GM18907 (cell line): ENCODE measurements at regions not wholly inside any gene's neighbourhood (a gene's known extent, or its start where the extent isn't known, plus 50 kb on each side); places are given as distances from the start of the nearest gene placed in this dataset.
A peak's percentile ranks its signal among the peaks of the same experiment; 100 is the strongest.
"Not testable (repeated sequence)": the region's sequence is repeated elsewhere in the genome, so short reads cannot be mapped to it uniquely, and the experiment has no call there.

Source experiments
- ATAC-seq: cut with Tn5 transposase; IDR thresholded peaks from one replicate; pipeline ENCODE4 v1.9.1; 2021; ENCODE audit warnings: mild to moderate bottlenecking, moderate library complexity; ENCODE audit not compliant: unreplicated experiment

DNA sequence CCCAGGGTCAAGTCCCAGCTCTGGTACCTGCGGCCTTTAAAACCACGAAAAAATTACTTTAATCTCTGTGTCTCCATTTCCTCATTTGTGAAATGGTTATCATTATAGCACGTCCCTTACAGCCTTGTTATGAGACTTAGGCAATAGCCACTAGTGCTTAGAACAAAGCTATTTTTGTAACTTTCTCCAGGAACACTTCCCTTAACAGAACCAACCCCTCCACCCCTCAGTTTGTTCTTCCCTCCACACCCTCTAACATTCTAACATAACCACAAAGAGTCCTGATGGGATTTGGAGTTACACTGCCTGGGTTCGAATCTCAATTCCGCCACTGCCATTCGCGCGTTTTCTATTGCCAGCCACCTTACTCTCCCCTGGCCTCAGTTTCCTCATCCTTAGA is 2777.4 kb upstream of the TPTE start:
- not testable (repeated sequence) for ATAC-seq

DNA sequence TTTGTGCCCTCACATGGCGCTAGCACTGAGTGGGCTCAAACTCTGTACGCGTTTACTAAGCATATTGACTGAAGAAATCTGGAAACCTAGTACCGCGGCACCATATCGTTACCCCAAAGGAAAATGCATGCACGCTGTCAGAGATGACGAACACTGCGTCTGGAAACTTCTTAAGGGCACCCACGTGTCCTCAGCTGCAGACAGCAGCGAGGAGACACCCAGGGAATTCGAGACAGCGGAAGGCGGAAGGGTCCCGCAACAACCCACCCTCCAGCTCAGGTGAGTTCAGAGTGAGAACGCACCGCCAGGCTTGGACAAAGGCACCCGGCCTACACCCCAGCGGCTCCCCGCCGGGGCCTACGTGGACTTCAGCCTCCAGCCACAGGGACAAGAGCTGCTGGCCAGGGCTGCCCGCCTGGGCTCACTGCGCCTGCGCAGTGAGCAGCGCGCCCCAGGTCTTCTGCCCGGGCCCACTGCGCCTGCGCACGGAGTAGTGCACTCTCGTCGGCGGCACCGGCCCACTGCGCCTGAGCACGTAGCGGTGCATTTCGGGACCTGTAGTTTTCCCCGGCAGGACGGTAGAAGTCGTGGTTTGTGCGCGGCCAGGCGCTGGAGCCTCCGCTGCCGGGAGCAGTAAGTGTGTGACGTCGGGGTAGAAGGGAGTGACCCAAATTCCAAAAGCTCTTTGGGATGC is 2776.8 kb upstream of the TPTE start:
- ATAC-seq, result peak; percentile 98

DNA sequence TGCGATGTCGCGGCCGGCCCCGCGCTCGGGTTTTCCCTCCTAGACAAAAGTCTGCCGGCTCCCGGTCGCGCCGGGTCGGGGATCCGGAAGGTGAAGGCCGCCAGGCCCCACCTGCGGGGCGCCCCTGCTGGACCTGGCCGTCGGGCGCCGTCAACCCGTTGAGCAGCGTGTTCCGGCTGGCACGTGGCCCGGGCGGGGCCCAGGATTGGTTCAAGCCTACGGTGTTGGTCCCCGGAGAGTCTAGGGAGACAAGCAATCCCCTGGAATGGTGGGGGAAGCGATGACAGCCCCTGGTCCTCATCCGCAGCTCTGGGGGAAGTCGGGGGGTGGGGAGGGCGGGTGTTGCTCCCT is 2776.3 kb upstream of the TPTE start:
- peak; percentile 79 for ATAC-seq

DNA sequence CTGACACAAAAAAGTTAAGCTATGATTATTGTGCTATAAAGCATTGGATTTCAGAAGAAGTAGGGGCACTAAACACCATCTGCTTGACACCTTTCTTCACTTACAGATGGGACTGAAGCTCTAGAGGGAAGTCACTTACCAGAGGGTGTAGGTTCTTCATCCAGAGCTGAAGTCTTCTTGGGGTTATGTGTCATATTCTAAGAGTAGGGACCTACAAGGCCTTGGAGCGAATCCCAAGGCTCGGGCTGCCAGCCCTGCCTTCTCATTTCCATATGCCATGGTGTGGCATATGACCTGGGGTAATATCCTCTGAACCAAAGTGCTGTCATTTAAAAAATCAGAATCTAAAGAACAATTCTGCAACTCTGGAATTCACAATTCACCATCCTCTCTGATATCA is 2773.4 kb upstream of the TPTE start:
- ATAC-seq, result not testable (repeated sequence)

DNA sequence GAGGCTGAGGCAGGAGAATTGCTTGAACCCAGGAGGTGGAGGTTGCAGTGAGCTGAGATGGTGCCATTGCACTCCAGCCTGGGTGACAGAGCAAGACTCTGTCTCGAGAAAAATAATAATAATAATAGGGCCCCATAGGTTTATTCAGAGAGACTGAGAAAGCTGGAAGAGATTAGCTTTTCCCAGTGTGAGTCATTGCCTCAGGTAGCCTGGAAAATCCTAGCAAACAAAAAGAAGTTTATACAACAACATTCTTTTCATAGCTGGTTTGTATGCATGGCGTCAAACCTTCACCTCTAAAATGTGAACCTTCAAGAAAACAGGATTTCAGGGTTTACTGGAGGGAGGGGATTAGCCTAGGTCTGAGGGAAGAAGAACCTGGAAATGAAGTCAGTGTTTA is 2768.8 kb upstream of the TPTE start:
- ATAC-seq, result not testable (repeated sequence)

DNA sequence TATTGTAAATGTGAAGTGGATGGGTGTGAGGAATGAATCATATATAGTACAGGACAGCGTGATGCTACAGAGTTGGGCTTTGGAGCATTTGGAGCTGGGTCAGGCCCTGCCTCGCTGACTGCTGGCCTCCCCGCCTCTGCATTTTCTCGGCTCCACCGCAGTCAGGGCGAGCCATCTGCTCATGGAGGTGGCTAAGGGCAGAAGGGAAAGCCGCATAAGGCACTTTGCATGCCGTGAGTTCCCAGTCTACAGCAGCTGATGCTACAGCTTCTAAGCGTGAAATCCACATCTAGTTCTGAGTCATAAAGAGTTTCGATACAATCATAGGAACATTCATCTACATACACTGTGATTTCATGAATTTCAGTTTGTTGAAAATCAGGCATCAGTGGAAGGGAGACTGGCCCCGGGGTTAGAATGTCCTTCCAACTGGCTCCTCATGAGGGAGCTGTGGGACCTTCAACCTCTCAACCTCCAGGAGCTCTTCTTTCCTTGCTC is 2768.0 kb upstream of the TPTE start:
- ATAC-seq, result peak; percentile 84

DNA sequence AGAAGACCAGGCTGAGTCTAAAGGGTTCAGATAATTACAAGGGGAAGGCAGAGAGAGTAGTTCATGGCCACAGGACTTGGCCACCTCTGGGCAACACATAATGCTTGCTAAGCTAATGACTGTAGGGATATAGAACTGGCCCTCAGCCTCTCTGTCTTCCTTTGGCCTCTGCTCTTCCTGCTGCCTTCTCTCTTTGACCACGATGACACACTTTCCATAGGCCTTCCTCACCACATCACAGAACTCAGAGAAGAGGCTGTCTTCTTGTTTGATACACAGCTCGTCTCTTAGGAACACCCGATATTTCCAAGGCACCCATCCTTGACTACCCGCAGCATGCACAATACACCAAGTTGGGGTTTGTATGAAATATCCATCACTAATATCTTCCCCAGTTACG is 2751.4 kb upstream of the TPTE start:
- not testable (repeated sequence) for ATAC-seq

DNA sequence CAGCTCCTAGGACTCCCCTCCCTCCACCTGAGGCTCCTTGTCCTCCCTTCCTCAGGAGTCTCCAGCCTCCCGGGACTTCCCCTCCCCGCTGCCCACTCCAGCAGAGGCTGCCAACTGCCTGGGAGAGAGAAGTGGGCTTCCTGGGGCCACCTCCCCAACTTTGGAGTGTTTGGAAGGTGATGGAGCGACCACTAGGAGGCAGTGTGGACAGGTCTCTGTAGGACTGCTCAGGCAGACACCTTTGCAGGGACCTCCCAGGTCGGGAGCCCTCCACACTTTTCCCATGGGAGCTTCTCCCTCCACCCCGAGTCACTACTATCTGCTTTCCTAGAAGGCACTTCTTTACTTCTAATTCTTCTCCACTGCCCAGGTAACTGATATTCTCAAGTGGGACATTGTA is 2747.2 kb upstream of the TPTE start:
- ATAC-seq, result not testable (repeated sequence)

DNA sequence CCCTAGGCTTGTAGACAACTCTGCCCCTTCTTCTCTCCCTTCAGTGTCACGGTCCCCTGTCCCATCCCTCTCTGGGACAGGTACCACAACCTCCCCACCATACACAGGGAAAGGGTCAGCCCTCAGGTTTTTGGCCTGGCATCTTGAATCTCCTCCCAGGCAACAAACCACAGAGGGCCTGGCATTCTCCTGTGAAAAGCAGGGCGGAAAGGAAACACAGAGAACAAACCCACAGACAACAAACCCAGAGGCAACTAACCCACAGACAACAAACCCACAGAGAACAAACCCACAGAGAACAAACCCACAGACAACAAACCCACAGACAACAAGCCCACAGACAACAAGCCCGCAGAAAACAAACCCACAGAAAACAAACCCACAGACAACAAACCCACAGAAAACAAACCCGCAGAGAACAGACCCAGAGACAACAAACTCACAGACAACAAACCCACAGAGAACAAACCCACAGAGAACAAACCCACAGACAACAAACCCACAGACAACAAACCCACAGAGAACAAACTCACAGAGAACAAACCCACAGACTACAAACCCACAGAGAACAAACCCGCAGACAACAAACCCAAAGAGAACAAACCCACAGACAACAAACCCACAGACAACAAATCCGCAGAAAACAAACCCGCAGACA is 2745.9 kb upstream of the TPTE start:
- ATAC-seq, result not testable (repeated sequence)

DNA sequence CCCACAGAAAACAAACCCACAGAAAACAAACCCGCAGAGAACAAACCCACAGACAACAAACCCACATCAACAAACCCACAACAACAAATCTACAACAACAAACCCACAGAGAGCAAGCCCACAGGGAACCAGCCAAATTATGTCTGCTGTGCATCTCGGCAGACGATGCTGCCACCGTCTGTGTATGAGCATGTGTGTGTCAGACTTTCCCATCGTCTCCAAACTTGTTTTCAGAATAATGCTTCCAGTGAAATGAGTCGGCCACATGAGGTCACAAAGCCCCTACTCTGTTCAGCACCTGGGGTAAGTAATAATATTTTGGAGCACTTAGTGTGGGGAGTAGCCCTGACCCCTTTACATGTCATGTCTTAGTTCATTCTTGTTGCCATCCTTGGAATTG is 2745.3 kb upstream of the TPTE start:
- not testable (repeated sequence) for ATAC-seq

DNA sequence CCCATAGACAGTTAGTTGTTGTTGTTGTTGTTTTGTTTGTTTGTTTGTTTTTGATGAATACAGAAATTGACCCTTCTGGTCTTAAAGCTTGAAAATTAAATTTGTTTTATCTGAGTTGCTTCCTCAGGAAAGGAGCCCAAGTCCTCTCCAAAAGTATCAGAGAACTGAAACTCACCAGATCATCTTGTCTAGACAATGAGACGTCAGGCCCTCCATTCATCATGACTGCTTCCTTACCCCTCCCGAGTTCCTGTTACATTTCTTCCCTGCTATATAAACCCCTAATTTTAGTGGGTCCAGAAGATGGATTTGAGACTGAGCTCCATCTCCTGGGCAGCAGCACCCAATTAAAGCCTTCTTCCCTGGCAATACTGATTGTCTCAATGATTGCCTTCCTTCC is 2744.8 kb upstream of the TPTE start:
- not testable (repeated sequence) for ATAC-seq

DNA sequence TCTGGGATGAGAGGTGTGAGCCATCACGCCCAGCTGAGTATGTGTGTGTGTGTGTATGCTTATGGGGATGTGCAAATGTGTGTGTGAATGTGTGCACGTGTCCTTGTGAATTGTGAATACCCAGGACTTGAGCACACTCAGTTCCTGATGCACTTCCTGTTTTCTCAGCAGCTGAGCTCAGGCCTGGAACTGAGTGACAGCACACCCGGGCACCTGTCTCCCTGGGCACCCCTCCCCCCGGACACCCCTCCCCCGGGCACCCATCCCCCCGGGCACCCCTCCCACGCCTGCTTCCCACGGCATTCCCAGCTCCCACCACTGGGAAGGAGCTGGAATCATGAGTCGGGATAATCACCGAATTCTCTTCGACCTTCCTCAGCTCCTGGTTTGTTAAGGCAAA is 2744.1 kb upstream of the TPTE start:
- not testable (repeated sequence) for ATAC-seq

DNA sequence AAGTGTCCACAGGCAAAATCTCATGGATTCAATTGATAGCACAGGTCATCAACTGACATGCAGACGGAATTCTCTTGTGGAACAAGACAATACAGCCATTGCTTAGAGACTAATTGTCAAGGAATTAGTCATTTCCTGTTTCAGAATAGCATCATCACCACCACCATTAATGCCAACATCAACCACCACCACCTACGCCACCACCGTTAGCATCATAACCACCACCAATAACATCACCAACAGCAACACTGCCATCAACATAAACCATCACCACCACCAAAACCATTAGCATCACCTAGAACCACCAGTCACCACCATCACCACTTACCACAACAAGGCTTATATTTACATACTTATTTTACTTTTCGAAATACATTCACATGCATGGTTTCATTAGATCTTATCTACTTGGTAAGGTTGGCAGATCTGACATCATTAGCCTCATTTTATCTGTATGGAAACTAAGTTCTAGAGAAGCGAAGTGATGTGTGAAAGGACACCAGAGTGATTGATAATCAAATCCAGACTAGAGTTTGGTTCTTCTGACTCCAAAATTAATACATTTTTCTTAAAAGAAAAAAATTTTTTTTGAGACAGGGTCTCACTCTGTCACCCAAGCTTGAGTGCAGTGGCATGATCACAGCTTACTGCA is 2733.8 kb upstream of the TPTE start:
- ATAC-seq, result not testable (repeated sequence)

DNA sequence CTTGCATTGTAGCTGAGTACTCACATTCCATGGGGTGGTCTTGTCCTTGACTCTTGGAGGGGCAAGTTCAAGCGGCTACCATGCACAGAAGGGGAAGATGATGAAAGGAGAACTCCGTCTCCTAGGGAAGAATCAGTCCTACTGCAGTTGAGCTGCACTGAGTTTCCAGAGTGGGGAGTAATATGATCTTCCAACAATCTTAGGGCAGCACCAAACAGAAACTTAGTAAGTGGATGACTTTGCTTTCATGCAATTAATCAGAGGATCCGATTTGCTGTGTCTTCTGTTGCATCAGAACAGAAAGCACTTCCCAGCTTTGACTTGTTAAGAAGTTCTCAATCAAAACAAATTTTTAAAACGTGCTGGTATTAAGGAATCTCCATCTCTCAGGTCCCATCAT is 2727.6 kb upstream of the TPTE start:
- ATAC-seq, result not testable (repeated sequence)

DNA sequence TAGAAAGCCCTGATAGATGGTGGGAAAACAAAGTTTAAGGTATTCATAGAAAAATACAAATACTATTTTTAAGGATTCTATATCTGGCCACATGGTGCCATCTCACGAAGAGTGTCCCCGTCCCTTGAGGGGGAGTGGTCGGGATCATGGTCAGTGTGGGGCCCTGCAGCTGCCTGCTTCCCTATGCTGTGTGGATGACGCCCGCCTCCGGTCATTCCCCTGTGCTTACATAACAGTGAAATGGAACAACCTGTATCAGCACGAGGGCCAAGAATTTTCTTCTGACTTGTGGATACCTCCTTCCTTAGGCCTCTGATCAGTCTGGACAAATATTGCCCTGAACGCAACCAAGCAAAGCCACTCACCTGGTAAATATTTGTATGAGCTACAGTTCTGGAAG is 2724.1 kb upstream of the TPTE start:
- not testable (repeated sequence) for ATAC-seq

DNA sequence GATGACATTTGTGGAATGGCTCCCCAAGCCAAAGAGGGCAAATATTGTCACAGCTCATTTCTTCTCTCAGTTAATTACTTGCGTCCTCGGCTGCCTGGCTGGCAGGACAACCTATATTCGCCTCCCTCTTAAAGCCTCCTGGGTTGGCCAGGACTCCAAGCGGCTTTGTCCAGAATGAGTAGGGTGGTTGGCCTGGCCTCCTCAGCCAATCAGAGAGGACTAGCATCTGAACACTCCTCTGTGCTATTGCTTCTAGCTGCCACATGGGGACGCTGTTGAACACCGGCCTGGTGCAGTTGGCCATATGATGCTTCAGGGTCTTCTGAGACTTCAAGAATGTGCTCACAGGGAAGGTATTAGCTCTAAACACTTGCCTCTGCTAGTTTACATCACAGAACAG is 2722.9 kb upstream of the TPTE start:
- ATAC-seq, result not testable (repeated sequence)

DNA sequence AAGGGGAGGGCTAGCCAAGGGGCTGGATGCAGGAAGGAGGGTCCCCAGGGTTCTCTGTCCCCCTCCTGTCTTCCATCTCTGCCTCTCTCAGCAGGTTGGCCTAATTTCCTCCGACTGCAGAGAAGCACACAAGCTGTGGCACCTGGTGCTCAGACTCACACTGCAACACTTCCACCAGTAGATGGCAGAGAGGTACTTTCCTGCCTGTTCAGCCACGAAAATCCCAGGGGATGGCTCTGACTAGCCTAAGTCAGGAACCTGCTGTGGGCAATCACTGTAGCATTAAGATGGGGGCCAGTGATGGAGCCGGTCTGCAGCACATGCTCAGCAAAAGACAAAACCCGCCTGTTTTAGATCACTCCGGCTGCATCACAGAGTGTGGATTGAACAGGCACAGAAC is 2721.7 kb upstream of the TPTE start:
- not testable (repeated sequence) for ATAC-seq

DNA sequence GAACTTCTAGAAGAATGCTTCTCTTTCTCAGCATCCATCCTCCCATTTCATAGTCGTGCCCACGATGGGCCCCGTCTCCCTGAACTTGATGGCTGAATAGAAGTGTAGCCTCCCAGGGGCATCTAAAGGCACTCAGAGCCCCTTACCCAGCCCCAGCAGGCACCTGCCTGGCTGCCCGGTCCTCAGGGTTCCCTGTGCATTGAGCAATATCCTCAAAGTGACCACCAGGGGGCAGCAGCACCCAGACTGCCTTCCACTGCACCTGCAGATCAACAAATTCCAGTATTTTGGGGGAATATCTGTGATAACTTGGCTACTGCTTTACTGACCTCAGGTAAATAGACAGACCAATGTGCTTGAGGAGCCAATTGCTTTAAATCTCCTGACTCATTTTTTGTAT is 2707.9 kb upstream of the TPTE start:
- ATAC-seq, result not testable (repeated sequence)

DNA sequence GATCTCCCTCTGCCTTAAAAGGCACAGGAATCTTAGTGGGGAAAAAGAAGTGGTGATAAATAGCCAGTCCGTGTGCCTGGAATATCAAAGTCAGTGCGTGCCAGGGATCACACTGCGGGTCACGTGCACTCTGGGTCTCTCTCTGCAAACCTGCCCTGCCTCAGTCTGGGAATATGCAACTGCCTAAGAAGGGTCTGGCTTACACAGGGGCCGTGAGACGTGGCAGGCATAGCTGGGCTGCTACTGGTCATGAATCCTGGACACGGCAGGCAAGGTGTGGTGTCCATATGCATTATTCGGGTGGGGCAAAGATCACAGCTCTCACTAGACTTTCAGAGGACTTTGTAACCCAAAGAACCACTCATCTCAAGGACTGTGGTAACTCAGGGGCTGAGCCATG is 2704.4 kb upstream of the TPTE start:
- ATAC-seq, result not testable (repeated sequence)

DNA sequence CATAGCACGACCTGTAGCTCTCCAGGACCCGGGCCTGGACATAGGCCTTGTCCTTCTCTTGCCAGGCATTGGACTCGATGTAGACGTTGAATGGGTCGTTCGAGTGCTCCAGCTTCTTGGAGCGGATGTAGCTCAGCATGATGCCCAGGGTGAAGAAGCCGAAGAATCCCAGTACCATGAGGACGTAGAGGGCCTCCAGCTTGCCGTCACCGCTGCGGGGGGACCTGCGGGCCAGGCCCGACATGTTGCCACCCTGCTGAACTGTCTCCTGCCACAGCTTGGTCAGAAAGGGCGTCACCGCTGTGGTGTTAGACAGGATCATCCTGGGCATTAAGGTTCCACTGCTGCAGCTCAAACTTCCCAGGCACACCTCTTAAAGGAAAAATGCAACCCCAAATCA is 2702.1 kb upstream of the TPTE start:
- not testable (repeated sequence) for ATAC-seq

DNA sequence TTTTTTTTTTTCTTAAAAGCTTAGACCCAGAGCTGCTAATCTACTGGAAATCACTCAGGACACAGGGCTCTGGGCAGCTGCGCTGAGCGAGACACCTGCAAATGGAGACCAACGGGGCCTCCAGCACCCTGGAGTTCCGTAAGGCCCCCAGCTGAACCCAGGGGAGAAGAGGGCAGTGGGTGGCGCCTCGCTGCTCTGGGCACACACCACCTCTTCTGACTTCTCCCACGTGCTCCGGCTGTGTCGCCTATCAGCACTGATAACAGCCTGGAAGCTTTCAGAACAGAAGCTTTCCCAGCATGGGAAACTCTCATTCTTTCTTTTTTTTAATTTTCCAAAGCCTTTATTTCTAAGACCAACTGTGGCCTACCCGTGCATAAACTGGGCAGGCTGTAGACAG is 2695.8 kb upstream of the TPTE start:
- not testable (repeated sequence) for ATAC-seq

DNA sequence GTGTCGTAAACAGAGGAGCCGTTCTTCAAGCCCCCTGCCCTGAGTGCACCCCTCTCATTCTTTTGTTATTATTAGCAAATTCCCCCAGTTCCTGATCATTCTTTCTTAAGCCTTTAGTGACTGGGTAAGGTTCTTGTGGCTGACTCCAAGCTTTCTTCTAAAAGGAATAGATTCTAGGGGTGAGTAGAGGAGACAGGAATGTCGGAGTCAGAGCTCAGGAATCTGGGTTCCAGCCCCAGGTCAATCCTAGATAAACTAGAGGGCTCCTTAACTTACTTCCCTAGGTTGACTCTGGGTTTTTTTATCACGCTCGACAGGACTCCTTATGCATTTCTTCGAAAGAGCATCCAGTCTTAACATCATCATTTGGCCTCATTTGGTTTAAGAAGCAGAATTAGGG is 2695.2 kb upstream of the TPTE start:
- ATAC-seq, result not testable (repeated sequence)
